PC-9 (cell line): ENCODE measurements at regions not wholly inside any gene's neighbourhood (a gene's known extent, or its start where the extent isn't known, plus 50 kb on each side); places are given as distances from the start of the nearest gene placed in this dataset.

Source experiments
- BruUV-seq: library from RNA; stranded (reverse); fragments of 400-500 nt; replicated peaks from 2 replicates; lab custom pipeline; 2021; lab: Mats Ljungman, UMichigan
- CTCF ChIA-PET: fragments of 300-600 bp; sonication (Branson Sonifier 250); formaldehyde crosslinking; loops from one replicate; lab custom pipeline; 2022; ENCODE audit warnings: antibody characterized with exemption; lab: Charles Lee
- POLR2A ChIA-PET: fragments of 300-600 bp; sonication (Branson Sonifier 250); formaldehyde crosslinking; loops from one replicate; lab custom pipeline; 2022; ENCODE audit warnings: antibody characterized with exemption; ENCODE audit not compliant: unreplicated experiment; lab: Charles Lee
- DNase-seq, 2 experiments: peaks; one replicate each; pipeline versions ENCODE4 v3.0.0 to v3.0.0-alpha.2; 2015 to 2022; ENCODE audit warnings: mixed read lengths in 1 of 2
- H2AFZ ChIP-seq: fragments of 200-600 bp; sonication (generic); 2 replicates; pipeline ENCODE4 v1.8.1; 2017; ENCODE audit warnings: antibody characterized with exemption
- H3F3A ChIP-seq: fragments of 200-600 bp; sonication (generic); 2 replicates; pipeline ENCODE4 v1.8.1; 2017; ENCODE audit warnings: antibody characterized with exemption, mild to moderate bottlenecking, low read depth; ENCODE audit not compliant: insufficient read depth
- H3K27ac ChIP-seq: fragments of 200-600 bp; sonication (generic); 2 replicates; pipeline ENCODE4 v1.6.1; 2016; ENCODE audit warnings: mixed run types
- H3K27me3 ChIP-seq: fragments of 200-600 bp; sonication (generic); 2 replicates; pipeline ENCODE4 v1.6.1; 2016; ENCODE audit warnings: low read depth, mixed run types; ENCODE audit not compliant: insufficient read depth
- H3K36me3 ChIP-seq: fragments of 200-600 bp; sonication (generic); 2 replicates; pipeline ENCODE4 v1.6.1; 2016; ENCODE audit warnings: low read depth, mixed run types
- H3K4me1 ChIP-seq: fragments of 200-600 bp; sonication (generic); replicated peaks from 2 replicates; pipeline ENCODE4 v1.6.1; 2016; ENCODE audit warnings: mixed run types; ENCODE audit not compliant: insufficient read depth
- H3K4me2 ChIP-seq: fragments of 200-600 bp; sonication (generic); 2 replicates; pipeline ENCODE4 v1.6.1; 2017; ENCODE audit warnings: mixed run types
- H3K4me3 ChIP-seq: fragments of 200-600 bp; sonication (generic); 2 replicates; pipeline ENCODE4 v1.6.1; 2016; ENCODE audit warnings: mixed run types
- H3K79me2 ChIP-seq: fragments of 200-600 bp; sonication (generic); 2 replicates; pipeline ENCODE4 v1.6.1; 2017; ENCODE audit warnings: low read depth, mixed run types
- H3K9me2 ChIP-seq: fragments of 200-600 bp; sonication (generic); 2 replicates; pipeline ENCODE4 v1.8.1; 2017; ENCODE audit warnings: mild to moderate bottlenecking; ENCODE audit not compliant: insufficient read depth
- H3K9me3 ChIP-seq: fragments of 200-600 bp; sonication (generic); 2 replicates; pipeline ENCODE4 v1.8.1; 2016; ENCODE audit warnings: low read depth; ENCODE audit not compliant: insufficient read depth
- H4K20me1 ChIP-seq: fragments of 200-600 bp; sonication (generic); 2 replicates; pipeline ENCODE4 v1.8.1; 2017; ENCODE audit not compliant: insufficient read depth
- CTCF ChIP-seq: fragments of 200-600 bp; sonication (generic); conservative IDR thresholded peaks from 2 replicates; pipeline ENCODE4 v1.6.1; 2017; ENCODE audit warnings: mixed run types, antibody characterized with exemption, mild to moderate bottlenecking, moderate library complexity
- EZH2 ChIP-seq: fragments of 200-600 bp; sonication (generic); IDR thresholded peaks from 2 replicates; pipeline ENCODE4 v1.8.0; 2017; ENCODE audit warnings: antibody characterized with exemption, low read depth
- intact Hi-C: fragments of 100-400 bp; cut with micrococcal nuclease; formaldehyde crosslinking; loops from one replicate; pipeline ENCODE4 v1.10.0; 2022; ENCODE audit not compliant: unreplicated experiment

- BruUV-seq: no TSS peak
- H3K4me2 ChIP-seq: no peak overlapping the region
These were observed 124.1 kb upstream of the MTNR1B start for GRCh38 chr11:92845390-92845789.

DNA sequence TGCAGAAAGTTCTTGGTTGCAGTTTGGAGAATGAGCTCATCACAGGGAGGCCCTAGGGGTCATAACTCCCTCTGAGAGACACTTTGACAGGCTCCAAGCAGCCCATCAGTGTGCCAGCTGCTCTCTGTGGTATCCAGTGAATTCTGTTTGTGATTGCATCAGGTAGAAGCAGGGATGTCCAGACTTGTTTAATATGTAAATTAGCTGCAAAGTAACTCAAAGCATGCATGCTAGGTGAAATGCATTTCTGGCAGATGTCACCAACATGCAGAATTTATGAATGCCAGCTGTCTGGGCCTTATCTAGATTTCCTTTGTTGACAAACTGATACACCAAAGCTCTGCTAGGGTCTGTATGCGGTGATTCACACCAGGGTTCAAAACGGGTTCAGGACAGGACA lies 123.6 kb upstream of the MTNR1B start:
- CTCF ChIA-PET: no interaction called here
- H3K4me2 ChIP-seq: no peak overlapping the region
- no peak for TF ChIP-seq EZH2
- no peak for TF ChIP-seq CTCF
- H3K9me2 ChIP-seq: no peaks in the 10 kb centered on the region
- no peaks in the 10 kb centered on the region for H3K36me3 ChIP-seq
- H3K79me2 ChIP-seq: no peaks in the 10 kb centered on the region
- H3K27ac ChIP-seq: no peak overlapping the region
- BruUV-seq: no TSS peak
- H2AFZ ChIP-seq: no peak overlapping the region
- no peaks in the 10 kb centered on the region for H3K27me3 ChIP-seq
- no peak overlapping the region for H3K4me3 ChIP-seq
- H4K20me1 ChIP-seq: no peaks in the 10 kb centered on the region
- H3F3A ChIP-seq: no peaks in the 10 kb centered on the region
- no peaks in the 10 kb centered on the region for H3K9me3 ChIP-seq
- no peak for DNase-seq
- intact Hi-C loops: no loop called here
- H3K4me1 ChIP-seq: no peaks in the 10 kb centered on the region
- POLR2A ChIA-PET: no interaction called here

More at GRCh38 chr11:92845390-92845789, 124.1 kb upstream of the MTNR1B start:
- H3K9me3 ChIP-seq: no peaks in the 10 kb centered on the region
- no peaks in the 10 kb centered on the region for H3K4me1 ChIP-seq
- intact Hi-C loops: no loop called here
- no peak overlapping the region for H3K27ac ChIP-seq
- no peaks in the 10 kb centered on the region for H3K27me3 ChIP-seq
- no peaks in the 10 kb centered on the region for H3K9me2 ChIP-seq
- H4K20me1 ChIP-seq: no peaks in the 10 kb centered on the region
- no peaks in the 10 kb centered on the region for H3F3A ChIP-seq
- H2AFZ ChIP-seq: no peak overlapping the region; the same call in 1 of the 2 replicates
- POLR2A ChIA-PET: interaction anchor here (0.5 kb wide), 1 partner anchor 82 kb away, joined by 3 read pairs; no protein-coding TSS in a partner anchor
- TF ChIP-seq CTCF (no peak), EZH2 (no peak)
- CTCF ChIA-PET: no interaction called here
- no peak for DNase-seq
- H3K36me3 ChIP-seq: no peaks in the 10 kb centered on the region
- H3K79me2 ChIP-seq: no peaks in the 10 kb centered on the region
- no peak overlapping the region for H3K4me3 ChIP-seq

GRCh38 chr11:92846491-92847125 lies 122.8 kb upstream of the MTNR1B start:
- ChIA-PET POLR2A (no interaction called here), CTCF (no interaction called here)
- Histone ChIP-seq H3K4me2 (no peak overlapping the region), H3F3A (no peaks in the 10 kb centered on the region), H3K36me3 (no peaks in the 10 kb centered on the region), H2AFZ (no peak overlapping the region), H3K4me3 (no peak overlapping the region), H4K20me1 (no peaks in the 10 kb centered on the region), H3K27me3 (no peaks in the 10 kb centered on the region), H3K9me3 (no peaks in the 10 kb centered on the region), H3K79me2 (no peaks in the 10 kb centered on the region), H3K4me1 (no peaks in the 10 kb centered on the region), H3K9me2 (no peaks in the 10 kb centered on the region), H3K27ac (no peak overlapping the region)
- intact Hi-C loops: no loop called here
- no peak for TF ChIP-seq CTCF
- TF ChIP-seq EZH2: no peak
- no TSS peak for BruUV-seq
- DNase-seq: no peak
